CD4-positive, alpha-beta T cell (primary cell): ENCODE measurements at regions not wholly inside any gene's neighbourhood (a gene's known extent, or its start where the extent isn't known, plus 50 kb on each side); places are given as distances from the start of the nearest gene placed in this dataset.

Experiments
- ATAC-seq: fragments of 200-7000 bp; cut with Tn5 transposase; one replicate; pipeline ENCODE4 v1.10.0; 2022; ENCODE audit warnings: mild to moderate bottlenecking; ENCODE audit not compliant: poor library complexity
- CTCF ChIA-PET: fragments of 350-600 bp; sonication (Branson Sonifier 250); formaldehyde crosslinking; loops from one replicate; lab custom pipeline; 2021; ENCODE audit warnings: antibody characterized with exemption, inconsistent platforms; lab: Charles Lee
- POLR2A ChIA-PET: fragments of 350-600 bp; sonication (Branson Sonifier 250); formaldehyde crosslinking; loops from one replicate; lab custom pipeline; 2021; ENCODE audit warnings: antibody characterized with exemption, inconsistent platforms; lab: Charles Lee
- DNase-seq, 14 experiments: peaks; one replicate each; pipeline ENCODE4 v3.0.0-alpha.2; 2013 to 2020; ENCODE audit warnings: mixed read lengths in 2 of 14
- H3K27ac ChIP-seq, 2 donors: one replicate each; pipeline versions ENCODE4 v1.5.1 to v1.7.0; 2013; ENCODE audit warnings: low read length in 2 of 2, low read depth in 1 of 2, mild to moderate bottlenecking in 1 of 2
- H3K27me3 ChIP-seq, 2 experiments: 1 replicate in 1 of 2; 2 replicates in 1 of 2; pipeline versions ENCODE4 v1.6.1 to v1.7.0; 2013; ENCODE audit warnings: low read length in 2 of 2, control low read depth in 1 of 2, mild to moderate bottlenecking in 1 of 2, moderate library complexity in 1 of 2; ENCODE audit not compliant: insufficient read depth in 2 of 2, control insufficient read depth in 1 of 2
- H3K36me3 ChIP-seq: one replicate; pipeline ENCODE4 v1.6.1; 2013; ENCODE audit warnings: low read length, control low read depth; ENCODE audit not compliant: insufficient read depth
- H3K4me1 ChIP-seq: one replicate; pipeline ENCODE4 v1.6.1; 2013; ENCODE audit warnings: low read length, control low read depth; ENCODE audit not compliant: insufficient read depth
- H3K4me3 ChIP-seq: one replicate; pipeline ENCODE4 v1.5.1; 2013; ENCODE audit warnings: mild to moderate bottlenecking, low read length, moderate library complexity
- H3K9me3 ChIP-seq, 2 experiments: 1 replicate in 1 of 2; 2 replicates in 1 of 2; pipeline versions ENCODE4 v1.6.1 to v1.7.0; 2013; ENCODE audit warnings: low read length in 2 of 2, mild to moderate bottlenecking in 2 of 2, control low read depth in 1 of 2, moderate library complexity in 1 of 2; ENCODE audit not compliant: control insufficient read depth in 1 of 2, insufficient read depth in 1 of 2
- H3K27ac Mint-ChIP-seq: one replicate; pipeline ENCODE4 v1.8.0; 2020; ENCODE audit warnings: mixed read lengths
- H3K27me3 Mint-ChIP-seq: one replicate; pipeline ENCODE4 v1.8.0; 2021; ENCODE audit warnings: mixed read lengths
- H3K36me3 Mint-ChIP-seq: one replicate; pipeline ENCODE4 v1.8.0; 2021; ENCODE audit warnings: low read depth, mixed read lengths
- H3K4me1 Mint-ChIP-seq: one replicate; pipeline ENCODE4 v1.8.0; 2021; ENCODE audit warnings: low read depth, mixed read lengths
- H3K4me3 Mint-ChIP-seq: one replicate; pipeline ENCODE4 v1.8.0; 2020; ENCODE audit warnings: mild to moderate bottlenecking, mixed read lengths
- H3K9me3 Mint-ChIP-seq: one replicate; pipeline ENCODE4 v1.8.0; 2020; ENCODE audit warnings: mixed read lengths
- intact Hi-C, 2 experiments: fragments of 100-400 bp; cut with DNase I in 1 of 2; cut with micrococcal nuclease in 1 of 2; formaldehyde crosslinking; loops; one replicate each; pipeline versions ENCODE4 v1.15.1 to v1.9.0; 2023 to 2025; cut with DNase I, micrococcal nuclease
- TF ChIP-seq, protein P1 (sequence below): fragments of 200-600 bp; IDR thresholded peaks from one replicate; pipeline ENCODE4 v1.8.0; 2022; ENCODE audit warnings: antibody characterized with exemption, mild to moderate bottlenecking

- H3K36me3 Mint-ChIP-seq: no peaks in the 10 kb centered on the region
- DNase-seq: no peak
- ChIA-PET POLR2A (no interaction called here), CTCF (interaction anchor here (0.7 kb wide), 1 partner anchor 45 kb away, joined by 3 read pairs; no protein-coding TSS in a partner anchor)
- no peak for ATAC-seq
- intact Hi-C loops: loop anchor here in 1 of 2 experiments (10.0 kb wide), 1 partner anchor 86 kb away; no protein-coding TSS in a partner anchor
- H3K27me3 ChIP-seq: no peaks in the 10 kb centered on the region
- no peaks in the 10 kb centered on the region for H3K4me1 Mint-ChIP-seq
- H3K4me1 ChIP-seq: no peaks in the 10 kb centered on the region
- no peak overlapping the region for H3K27ac Mint-ChIP-seq
- TF ChIP-seq, protein P1, sequence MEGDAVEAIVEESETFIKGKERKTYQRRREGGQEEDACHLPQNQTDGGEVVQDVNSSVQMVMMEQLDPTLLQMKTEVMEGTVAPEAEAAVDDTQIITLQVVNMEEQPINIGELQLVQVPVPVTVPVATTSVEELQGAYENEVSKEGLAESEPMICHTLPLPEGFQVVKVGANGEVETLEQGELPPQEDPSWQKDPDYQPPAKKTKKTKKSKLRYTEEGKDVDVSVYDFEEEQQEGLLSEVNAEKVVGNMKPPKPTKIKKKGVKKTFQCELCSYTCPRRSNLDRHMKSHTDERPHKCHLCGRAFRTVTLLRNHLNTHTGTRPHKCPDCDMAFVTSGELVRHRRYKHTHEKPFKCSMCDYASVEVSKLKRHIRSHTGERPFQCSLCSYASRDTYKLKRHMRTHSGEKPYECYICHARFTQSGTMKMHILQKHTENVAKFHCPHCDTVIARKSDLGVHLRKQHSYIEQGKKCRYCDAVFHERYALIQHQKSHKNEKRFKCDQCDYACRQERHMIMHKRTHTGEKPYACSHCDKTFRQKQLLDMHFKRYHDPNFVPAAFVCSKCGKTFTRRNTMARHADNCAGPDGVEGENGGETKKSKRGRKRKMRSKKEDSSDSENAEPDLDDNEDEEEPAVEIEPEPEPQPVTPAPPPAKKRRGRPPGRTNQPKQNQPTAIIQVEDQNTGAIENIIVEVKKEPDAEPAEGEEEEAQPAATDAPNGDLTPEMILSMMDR: no peak
- H3K36me3 ChIP-seq: no peaks in the 10 kb centered on the region
- H3K27ac ChIP-seq: no peak overlapping the region
- no peak overlapping the region for H3K4me3 Mint-ChIP-seq
- peaks cover 6% of the 10 kb centered on the region for H3K27me3 Mint-ChIP-seq
- no peaks in the 10 kb centered on the region for H3K9me3 Mint-ChIP-seq
- H3K4me3 ChIP-seq: no peak overlapping the region
- H3K9me3 ChIP-seq: no peaks in the 10 kb centered on the region
Observed at GRCh38 chr20:19908576-19908975, 108.6 kb upstream of the NAA20 start.

DNA sequence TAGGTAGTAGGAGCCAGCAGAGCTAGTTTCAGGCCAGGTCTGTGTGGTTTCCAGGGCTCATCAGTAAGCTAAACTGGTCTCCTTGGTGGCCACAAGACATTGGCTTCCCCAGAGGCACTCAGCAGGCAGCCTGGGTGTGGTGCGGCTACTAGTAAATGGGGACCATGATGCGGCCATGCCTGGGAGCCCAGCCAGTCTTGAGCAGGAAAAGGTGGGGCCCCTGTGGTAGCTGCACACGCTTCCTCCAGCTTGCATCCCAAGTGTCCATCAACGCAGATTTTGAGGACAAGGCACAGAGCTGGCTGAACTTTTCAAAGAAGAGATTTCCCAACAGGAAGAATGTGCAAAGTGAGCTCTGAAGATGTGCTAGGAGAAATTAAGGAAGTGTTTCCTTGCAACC, 107.4 kb upstream of the NAA20 start:
- no peak overlapping the region for H3K27ac Mint-ChIP-seq
- POLR2A ChIA-PET: no interaction called here
- Histone ChIP-seq H3K27me3 (no peaks in the 10 kb centered on the region), H3K36me3 (no peaks in the 10 kb centered on the region), H3K4me3 (no peak overlapping the region), H3K9me3 (no peaks in the 10 kb centered on the region), H3K27ac (no peak overlapping the region), H3K4me1 (no peaks in the 10 kb centered on the region)
- H3K36me3 Mint-ChIP-seq: no peaks in the 10 kb centered on the region
- no peak for ATAC-seq
- DNase-seq: no peak
- intact Hi-C loops: loop anchor here in 1 of 2 experiments (10.0 kb wide), 1 partner anchor 85 kb away; no protein-coding TSS in a partner anchor
- CTCF ChIA-PET: no interaction called here
- H3K27me3 Mint-ChIP-seq: peaks cover 6% of the 10 kb centered on the region
- no peak overlapping the region for H3K4me3 Mint-ChIP-seq
- H3K9me3 Mint-ChIP-seq: no peaks in the 10 kb centered on the region
- H3K4me1 Mint-ChIP-seq: no peaks in the 10 kb centered on the region
- TF ChIP-seq, protein P1: no peak

GRCh38 chr20:19911810-19912382, 105.3 kb upstream of the NAA20 start:
- intact Hi-C loops: no loop called here
- POLR2A ChIA-PET: no interaction called here
- ATAC-seq: no peak

More at GRCh38 chr20:19911810-19912382, 105.3 kb upstream of the NAA20 start:
- H3K27ac ChIP-seq: no peak overlapping the region
- DNase-seq: no peak
- peaks cover 11% of the 10 kb centered on the region for H3K27me3 Mint-ChIP-seq
- H3K27ac Mint-ChIP-seq: no peak overlapping the region
- H3K4me3 Mint-ChIP-seq: no peak overlapping the region
- CTCF ChIA-PET: no interaction called here
- H3K4me3 ChIP-seq: no peak overlapping the region
- no peaks in the 10 kb centered on the region for H3K4me1 Mint-ChIP-seq
- H3K9me3 ChIP-seq: no peaks in the 10 kb centered on the region
- TF ChIP-seq, protein P1: no peak
- H3K36me3 ChIP-seq: no peaks in the 10 kb centered on the region
- no peaks in the 10 kb centered on the region for H3K4me1 ChIP-seq
- H3K27me3 ChIP-seq: peaks cover 0 to 3% of the 10 kb centered on the region in 2 experiments
- H3K9me3 Mint-ChIP-seq: no peaks in the 10 kb centered on the region
- H3K36me3 Mint-ChIP-seq: no peaks in the 10 kb centered on the region
